H9 (cell line): ENCODE measurements at regions not wholly inside any gene's neighbourhood (a gene's known extent, or its start where the extent isn't known, plus 50 kb on each side); places are given as distances from the start of the nearest gene placed in this dataset.
A peak's percentile ranks its signal among the peaks of the same experiment; 100 is the strongest.
"Not testable (repeated sequence)": the region's sequence is repeated elsewhere in the genome, so short reads cannot be mapped to it uniquely, and the experiment has no call there.

ENCODE experiments used
- DNase-seq: peaks from one replicate; pipeline ENCODE4 v3.0.0-alpha.2; 2017
- H2AFZ ChIP-seq: one replicate; pipeline ENCODE4 v1.6.1; 2013; ENCODE audit warnings: mild to moderate bottlenecking, low read length, control low read depth, moderate library complexity
- H2AK5ac ChIP-seq: 2 replicates; pipeline ENCODE4 v1.6.1; 2013; ENCODE audit warnings: low read length, control low read depth, mixed read lengths; ENCODE audit not compliant: insufficient read length
- H2BK120ac ChIP-seq: one replicate; pipeline ENCODE4 v1.6.1; 2013; ENCODE audit warnings: low read depth, mild to moderate bottlenecking, low read length, control low read depth, inconsistent platforms; ENCODE audit not compliant: poor library complexity, severe bottlenecking
- H2BK12ac ChIP-seq: 2 replicates; pipeline ENCODE4 v1.6.1; 2013; ENCODE audit warnings: low read length, control low read depth, mixed read lengths, low read depth; ENCODE audit not compliant: insufficient read length
- H2BK15ac ChIP-seq: 2 replicates; pipeline ENCODE4 v1.6.1; 2013; ENCODE audit warnings: low read depth, low read length, control low read depth
- H2BK20ac ChIP-seq: one replicate; pipeline ENCODE4 v1.6.1; 2013; ENCODE audit warnings: low read depth, mild to moderate bottlenecking, low read length, control low read depth, inconsistent platforms; ENCODE audit not compliant: poor library complexity, severe bottlenecking
- H2BK5ac ChIP-seq: 2 replicates; pipeline ENCODE4 v1.6.1; 2013; ENCODE audit warnings: low read length, control low read depth, mixed read lengths; ENCODE audit not compliant: insufficient read length
- H3K14ac ChIP-seq: 2 replicates; pipeline ENCODE4 v1.6.1; 2013; ENCODE audit warnings: low read length, control low read depth; ENCODE audit not compliant: insufficient read depth
- H3K18ac ChIP-seq: 2 replicates; pipeline ENCODE4 v1.6.1; 2013; ENCODE audit warnings: low read depth, mild to moderate bottlenecking, mixed read lengths, low read length, control low read depth; ENCODE audit not compliant: insufficient read length
- H3K23ac ChIP-seq: 2 replicates; pipeline ENCODE4 v1.6.1; 2013; ENCODE audit warnings: low read length, control low read depth, mixed read lengths, low read depth; ENCODE audit not compliant: insufficient read length
- H3K23me2 ChIP-seq: 2 replicates; pipeline ENCODE4 v1.6.1; 2013; ENCODE audit warnings: low read depth, mild to moderate bottlenecking, mixed read lengths, low read length, control low read depth; ENCODE audit not compliant: insufficient read length, poor library complexity, severe bottlenecking
- H3K27ac ChIP-seq: 2 replicates; pipeline ENCODE4 v1.5.1; 2013; ENCODE audit warnings: low read length, control low read depth, mixed read lengths, low read depth; ENCODE audit not compliant: insufficient read length
- H3K27me3 ChIP-seq: 2 replicates; pipeline ENCODE4 v1.6.1; 2013; ENCODE audit warnings: low read length, control low read depth, inconsistent platforms; ENCODE audit not compliant: insufficient read depth
- H3K4ac ChIP-seq: 2 replicates; pipeline ENCODE4 v1.6.1; 2013; ENCODE audit warnings: low read depth, mild to moderate bottlenecking, control low read depth, inconsistent platforms, low read length, moderate library complexity
- H3K4me1 ChIP-seq: 2 replicates; pipeline ENCODE4 v1.6.1; 2013; ENCODE audit warnings: low read length, control low read depth, inconsistent platforms; ENCODE audit not compliant: insufficient read depth
- H3K4me2 ChIP-seq: 2 replicates; pipeline ENCODE4 v1.6.1; 2013; ENCODE audit warnings: low read length, control low read depth, mixed read lengths; ENCODE audit not compliant: insufficient read length, insufficient read depth
- H3K56ac ChIP-seq: 2 replicates; pipeline ENCODE4 v1.6.1; 2013; ENCODE audit warnings: low read depth, mild to moderate bottlenecking, mixed read lengths, low read length, control low read depth; ENCODE audit not compliant: insufficient read length
- H3K79me1 ChIP-seq: 2 replicates; pipeline ENCODE4 v1.6.1; 2013; ENCODE audit warnings: low read depth, mild to moderate bottlenecking, moderate library complexity, low read length, control low read depth, inconsistent platforms; ENCODE audit not compliant: insufficient read depth, poor library complexity, severe bottlenecking
- H3K79me2 ChIP-seq: 2 replicates; pipeline ENCODE4 v1.6.1; 2013; ENCODE audit warnings: low read length, control low read depth, inconsistent platforms; ENCODE audit not compliant: insufficient read depth
- H3K9ac ChIP-seq: 2 replicates; pipeline ENCODE4 v1.6.1; 2013; ENCODE audit warnings: low read length, control low read depth, mixed read lengths; ENCODE audit not compliant: insufficient read length; ENCODE audit errors: extremely low read depth
- H3K9me3 ChIP-seq: one replicate; pipeline ENCODE4 v1.6.1; 2013; ENCODE audit warnings: low read depth, low read length, inconsistent platforms; ENCODE audit not compliant: control insufficient read depth
- H3T11ph ChIP-seq: one replicate; pipeline ENCODE4 v1.6.1; 2013; ENCODE audit warnings: mild to moderate bottlenecking, low read length, control low read depth, inconsistent platforms
- H4K20me1 ChIP-seq: one replicate; pipeline ENCODE4 v1.6.1; 2013; ENCODE audit not compliant: control insufficient read depth, insufficient read length, insufficient read depth
- H4K5ac ChIP-seq: 2 replicates; pipeline ENCODE4 v1.6.1; 2013; ENCODE audit warnings: low read depth, mild to moderate bottlenecking, mixed read lengths, low read length, control low read depth; ENCODE audit not compliant: insufficient read length
- H4K8ac ChIP-seq: replicated peaks from 2 replicates; pipeline ENCODE4 v1.6.1; 2013; ENCODE audit warnings: low read length, control low read depth, mixed read lengths, low read depth; ENCODE audit not compliant: insufficient read length
- H4K91ac ChIP-seq: 2 replicates; pipeline ENCODE4 v1.6.1; 2013; ENCODE audit warnings: low read depth, mild to moderate bottlenecking, moderate library complexity, mixed read lengths, low read length, control low read depth; ENCODE audit not compliant: insufficient read length
- H3K27ac Mint-ChIP-seq, 3 experiments: 2 replicates in 2 of 3; 3 replicates in 1 of 3; pipeline ENCODE4 v1.8.0; 2020 to 2021; ENCODE audit warnings: mixed read lengths in 3 of 3, mild to moderate bottlenecking in 1 of 3, moderate library complexity in 1 of 3
- H3K27me3 Mint-ChIP-seq: 2 replicates; pipeline ENCODE4 v1.8.0; 2021; ENCODE audit warnings: low read depth, mild to moderate bottlenecking, moderate library complexity, mixed read lengths
- H3K36me3 Mint-ChIP-seq, 3 experiments: 2 replicates in 2 of 3; 3 replicates in 1 of 3; pipeline ENCODE4 v1.8.0; 2020 to 2021; ENCODE audit warnings: low read depth in 3 of 3, mixed read lengths in 3 of 3; ENCODE audit not compliant: insufficient read depth in 1 of 3
- H3K4me1 Mint-ChIP-seq, 2 experiments: 2 replicates each; pipeline ENCODE4 v1.8.0; 2020; ENCODE audit warnings: mixed read lengths in 2 of 2
- H3K4me3 Mint-ChIP-seq, 2 experiments: 2 replicates in 1 of 2; 3 replicates in 1 of 2; pipeline ENCODE4 v1.8.0; 2020 to 2021; ENCODE audit warnings: mild to moderate bottlenecking in 2 of 2, mixed read lengths in 2 of 2, moderate library complexity in 1 of 2
- H3K9me3 Mint-ChIP-seq, 2 experiments: 2 replicates in 1 of 2; 3 replicates in 1 of 2; pipeline ENCODE4 v1.8.0; 2020; ENCODE audit warnings: mild to moderate bottlenecking in 2 of 2, mixed read lengths in 2 of 2, moderate library complexity in 1 of 2
- WGBS: extraction: QIAGEN DNeasy Blood & Tissue Kit; methylation state at CpG from one replicate; pipeline ENCODE4 v1.1.7; 2013; ENCODE audit warnings: missing lambda C conversion rate, low lambda C conversion rate, mixed read lengths; ENCODE audit not compliant: insufficient read length; ENCODE audit errors: extremely low coverage; 5-methylcytosine and 5-hydroxymethylcytosine counted together

DNA sequence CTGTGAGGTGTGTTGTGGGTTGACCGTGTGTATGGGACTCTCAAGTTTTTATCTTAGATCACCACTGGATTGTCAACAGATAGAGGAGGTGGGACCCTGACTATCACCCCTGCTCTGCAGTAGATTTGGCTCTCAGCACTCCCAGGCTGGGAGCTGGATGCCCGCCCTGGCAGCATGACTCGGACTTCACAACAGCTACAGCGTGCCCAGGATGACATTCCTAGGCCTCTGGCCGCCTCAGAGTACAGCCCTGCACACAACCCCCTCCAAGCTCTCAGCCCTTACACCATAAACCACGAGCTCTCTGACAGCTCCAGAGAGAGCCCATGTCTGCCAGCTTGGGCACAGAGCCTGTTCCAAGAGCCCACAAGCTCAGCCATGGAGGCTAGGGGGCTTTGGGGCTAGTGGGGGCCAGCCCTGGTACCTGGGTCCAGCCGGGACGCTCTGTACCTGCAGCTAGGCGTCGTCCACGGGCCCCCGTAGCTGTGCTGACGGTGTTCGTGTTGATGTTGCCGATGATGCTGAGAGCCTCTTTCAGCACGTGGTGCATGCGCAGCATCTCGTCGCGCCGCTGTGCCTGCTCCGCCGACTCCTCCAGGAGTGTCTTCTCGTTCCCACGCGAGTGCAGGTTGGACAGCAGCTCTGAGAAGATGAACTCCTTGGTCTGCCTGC lies 66.1 kb upstream of the LYSMD4 start:
- not testable (repeated sequence) for H3K23ac ChIP-seq, H2BK120ac ChIP-seq, H3K4me1 ChIP-seq, H2AFZ ChIP-seq, H3T11ph ChIP-seq, H2BK12ac ChIP-seq, H3K56ac ChIP-seq, H3K4me1 Mint-ChIP-seq, H4K8ac ChIP-seq, H2BK5ac ChIP-seq, H3K4me3 Mint-ChIP-seq, H3K9ac ChIP-seq, H3K18ac ChIP-seq, H3K23me2 ChIP-seq, DNase-seq, H4K20me1 ChIP-seq, H3K79me2 ChIP-seq, H3K4ac ChIP-seq, H3K9me3 ChIP-seq, H3K4me2 ChIP-seq, H3K9me3 Mint-ChIP-seq, H2BK20ac ChIP-seq, H3K27me3 ChIP-seq, H4K5ac ChIP-seq, H3K14ac ChIP-seq, H3K36me3 Mint-ChIP-seq, H3K27me3 Mint-ChIP-seq, H3K27ac ChIP-seq, H4K91ac ChIP-seq, H2AK5ac ChIP-seq, H3K79me1 ChIP-seq, H2BK15ac ChIP-seq
- H3K27ac Mint-ChIP-seq, result peak overlapping the region in 1 of 3 experiments; percentile 52; a peak in 2 of 7 replicates
- no CpG with 5 or more reads among the region's 26 CpGs for WGBS

DNA sequence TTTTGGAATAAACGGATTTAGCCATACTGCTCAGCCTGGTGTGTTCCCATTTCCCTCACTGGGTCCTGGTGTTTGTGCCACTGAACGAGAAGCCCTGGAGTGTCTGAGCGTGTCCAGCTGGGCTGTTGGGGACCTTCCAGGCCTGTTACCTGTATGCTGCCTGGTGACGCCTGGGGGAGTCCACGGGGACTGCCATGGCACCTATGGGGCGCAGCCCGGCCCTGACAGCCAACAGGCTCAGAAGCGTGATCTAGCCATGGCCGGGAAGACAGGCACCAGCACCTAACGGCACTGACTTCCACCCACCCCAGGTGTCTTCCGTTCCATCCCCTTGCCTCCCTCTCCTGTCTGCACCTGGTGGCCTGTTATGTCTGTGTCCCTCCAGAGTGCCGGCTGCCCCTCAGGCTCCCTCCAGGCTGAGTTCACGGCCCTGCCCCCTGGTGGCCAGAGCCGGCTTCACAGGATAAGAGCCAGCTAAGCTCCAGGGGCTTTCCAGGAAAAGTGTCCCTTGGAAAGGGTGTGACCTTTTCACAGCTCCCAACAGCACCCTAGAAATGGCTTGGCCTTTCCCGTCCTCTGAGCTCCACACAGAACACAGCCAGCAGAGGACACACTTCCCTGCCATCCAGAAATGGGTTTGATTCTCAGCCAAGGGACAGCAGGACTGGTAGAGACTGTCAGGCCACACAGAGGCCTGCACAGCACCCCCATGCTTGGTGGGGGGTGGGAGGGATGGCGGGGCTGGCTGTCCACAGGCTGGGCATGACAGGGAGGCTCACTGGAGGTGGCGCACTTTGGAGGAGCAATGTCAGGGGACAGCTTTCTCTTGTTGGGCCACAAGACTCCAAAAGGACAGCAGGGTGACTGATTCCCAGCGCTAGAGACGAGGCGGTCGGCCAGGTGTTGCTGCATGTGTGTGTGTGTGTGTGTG lies 64.0 kb upstream of the LYSMD4 start:
- not testable (repeated sequence) for H3K4me3 Mint-ChIP-seq

More for the DNA sequence above, 64.0 kb upstream of the LYSMD4 start:
- not testable (repeated sequence) for H3K9me3 Mint-ChIP-seq, H3K9me3 ChIP-seq, H2AK5ac ChIP-seq, H3K27me3 ChIP-seq, H3K23me2 ChIP-seq, H3K27me3 Mint-ChIP-seq, H3K4me1 ChIP-seq, H3K79me1 ChIP-seq, H3K56ac ChIP-seq, H3K14ac ChIP-seq, H4K5ac ChIP-seq, H4K91ac ChIP-seq, H4K20me1 ChIP-seq, H3K9ac ChIP-seq, H2AFZ ChIP-seq, H3K4ac ChIP-seq, H3K79me2 ChIP-seq, H3K23ac ChIP-seq, H3K27ac Mint-ChIP-seq, H4K8ac ChIP-seq, H3K36me3 Mint-ChIP-seq, H2BK12ac ChIP-seq, H3K27ac ChIP-seq, H2BK5ac ChIP-seq, H3K4me1 Mint-ChIP-seq, H3K4me2 ChIP-seq, H2BK15ac ChIP-seq, H3T11ph ChIP-seq, H2BK20ac ChIP-seq, H2BK120ac ChIP-seq, H3K18ac ChIP-seq
- DNase-seq, result peak; percentile 31
- no CpG with 5 or more reads among the region's 21 CpGs for WGBS
